NCI-H1105 treated with DMSO at 0.1 percent for 48 hours (cell line): ENCODE measurements at regions not wholly inside any gene's neighbourhood (a gene's known extent, or its start where the extent isn't known, plus 50 kb on each side); places are given as distances from the start of the nearest gene placed in this dataset.

ENCODE experiments used
- DNase-seq: peaks from one replicate; lab custom pipeline; 2025; lab: John Stamatoyannopoulos, UW

DNA sequence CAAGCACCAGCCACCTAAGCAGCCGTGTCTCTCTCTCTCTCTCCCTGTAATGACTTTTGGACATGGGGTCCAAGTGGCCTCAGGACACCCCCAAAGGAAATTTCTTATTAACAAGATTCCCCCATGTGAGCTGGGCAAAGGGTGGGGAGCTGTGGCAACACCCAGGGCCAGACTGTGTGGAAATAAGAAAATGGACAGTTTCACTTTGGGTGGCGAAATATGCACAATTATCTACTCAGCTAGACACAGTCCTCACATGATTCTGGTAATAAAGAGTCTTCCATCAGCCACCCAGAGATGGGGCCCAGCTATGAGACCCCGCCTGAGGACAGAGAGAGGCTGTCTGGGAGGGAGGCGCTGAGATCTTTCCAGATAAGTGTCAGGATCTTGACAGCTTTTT is 96.8 kb upstream of the TPM1 start:
- no peak for DNase-seq

DNA sequence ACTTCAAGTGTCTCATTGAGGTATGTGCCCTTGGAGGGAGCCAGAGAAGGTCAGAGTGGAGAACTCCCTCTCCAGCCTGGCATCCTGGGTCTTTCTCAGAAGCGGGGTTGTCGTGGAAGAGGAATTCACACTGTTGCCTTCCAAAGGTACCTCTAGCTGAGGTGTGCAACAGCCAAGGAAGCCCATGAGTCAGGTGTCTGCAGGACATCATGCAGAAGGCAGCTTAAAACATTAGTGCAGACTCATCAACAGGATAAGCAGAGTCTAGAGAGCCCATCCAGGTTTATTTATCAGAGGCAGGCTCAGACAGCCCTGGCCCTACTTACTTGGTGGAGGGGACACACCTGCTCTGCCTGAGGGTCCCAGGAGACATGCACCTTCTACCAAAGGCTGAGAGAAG is 95.6 kb upstream of the TPM1 start:
- no peak for DNase-seq

DNA sequence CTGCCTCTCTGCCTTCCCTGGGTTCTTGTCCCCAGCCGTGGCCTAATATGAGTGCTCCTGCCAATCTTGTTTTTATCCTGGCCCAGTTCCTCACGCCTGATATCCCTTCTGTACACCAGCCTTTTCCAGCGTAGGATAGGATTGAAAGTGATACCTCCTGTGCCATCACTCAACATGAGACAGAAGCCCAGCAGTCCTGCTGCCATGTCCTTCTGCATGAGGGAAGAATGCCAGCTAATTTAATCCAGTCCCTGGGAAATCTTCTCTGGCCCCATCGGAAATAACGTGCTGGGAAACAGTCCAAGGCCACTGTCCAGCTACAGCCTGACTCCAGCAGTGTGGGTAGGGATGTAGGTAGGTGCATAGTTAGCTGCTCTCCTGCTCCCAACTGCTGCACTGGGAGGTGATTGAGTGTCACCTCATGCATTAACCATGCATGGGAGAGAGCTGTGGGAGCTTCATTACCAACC is 92.0 kb upstream of the TPM1 start:
- DNase-seq: no peak

DNA sequence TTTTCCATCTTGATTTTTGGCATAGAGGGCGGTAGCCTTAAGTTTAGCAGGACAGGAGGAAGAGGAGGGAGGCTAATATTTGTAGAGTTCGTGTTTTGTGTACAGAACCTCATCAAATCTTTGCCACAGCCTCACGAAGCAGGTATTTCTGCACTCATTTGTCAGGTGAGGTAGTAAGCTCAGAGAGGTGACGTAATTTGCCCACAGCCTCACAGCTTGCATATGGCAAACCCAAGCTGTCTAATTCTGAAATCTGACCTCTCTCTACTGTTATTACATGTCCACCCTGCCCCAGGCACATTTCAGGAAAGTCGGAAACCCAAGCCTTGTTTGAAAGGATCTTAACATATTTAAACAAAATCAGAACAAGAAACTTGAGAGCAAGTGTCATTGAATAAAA is 91.1 kb upstream of the TPM1 start:
- no peak for DNase-seq

DNA sequence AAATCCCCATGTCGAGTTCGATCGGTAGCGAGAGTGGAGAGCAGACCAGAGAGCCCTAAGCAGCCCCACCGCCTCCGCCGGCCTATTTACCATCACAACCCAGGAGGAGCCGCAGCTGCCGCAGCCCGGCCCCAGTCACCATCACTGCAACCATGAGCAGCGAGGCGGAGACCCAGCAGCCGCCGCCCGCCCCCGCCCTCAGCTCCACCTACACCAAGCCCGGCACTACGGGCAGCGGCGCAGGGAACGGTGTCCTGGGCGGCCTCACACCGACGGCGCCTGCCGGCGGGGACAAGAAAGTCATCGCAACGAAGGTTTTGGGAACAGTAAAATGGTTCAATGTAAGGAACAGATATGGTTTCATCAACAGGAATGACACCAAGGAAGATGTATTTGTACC is 89.5 kb upstream of the TPM1 start:
- no peak for DNase-seq

DNA sequence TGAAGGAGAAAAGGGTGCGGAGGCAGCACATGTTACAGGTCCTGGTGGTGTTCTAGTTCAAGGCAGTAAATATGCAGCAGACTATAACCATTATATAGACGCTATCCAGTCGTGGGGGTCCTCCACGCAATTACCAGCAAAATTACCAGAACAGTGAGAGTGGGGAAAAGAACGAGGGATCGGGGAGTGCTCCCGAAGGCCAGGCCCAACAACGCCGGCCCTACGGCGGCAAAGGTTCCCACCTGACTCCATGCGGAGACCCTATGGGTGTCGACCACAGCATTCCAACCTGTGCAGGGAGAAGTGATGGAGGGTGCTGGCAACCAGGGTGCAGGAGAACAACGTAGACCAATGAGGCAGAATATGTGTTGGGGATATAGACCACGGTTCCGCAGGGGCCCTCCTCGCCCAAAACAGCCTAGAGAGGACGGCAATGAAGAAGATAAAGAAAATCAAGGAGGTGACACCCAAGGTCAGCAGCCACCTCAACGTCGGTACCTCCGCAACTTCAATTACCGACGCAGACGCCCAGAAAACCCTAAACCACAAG is 89.0 kb upstream of the TPM1 start:
- no peak for DNase-seq

DNA sequence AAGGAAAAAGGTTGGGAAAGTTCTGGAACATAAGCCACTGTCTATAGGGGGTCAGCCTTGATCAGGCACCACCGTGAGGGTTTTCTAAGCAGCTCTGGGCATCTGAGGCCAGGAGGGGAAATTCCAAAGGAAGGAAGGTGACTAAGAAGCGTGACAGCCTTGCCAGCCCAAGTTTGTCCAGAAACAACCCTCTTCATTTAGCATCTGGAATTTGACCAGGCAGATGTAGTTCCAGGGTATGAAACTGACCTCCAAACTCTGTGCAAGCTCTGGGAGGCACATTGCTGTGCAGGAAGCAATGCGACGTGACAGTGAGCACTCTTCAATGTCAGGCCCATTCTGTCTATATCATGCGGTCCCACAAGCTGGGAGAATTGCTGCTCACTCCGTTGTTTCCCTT is 85.4 kb upstream of the TPM1 start:
- no peak for DNase-seq

DNA sequence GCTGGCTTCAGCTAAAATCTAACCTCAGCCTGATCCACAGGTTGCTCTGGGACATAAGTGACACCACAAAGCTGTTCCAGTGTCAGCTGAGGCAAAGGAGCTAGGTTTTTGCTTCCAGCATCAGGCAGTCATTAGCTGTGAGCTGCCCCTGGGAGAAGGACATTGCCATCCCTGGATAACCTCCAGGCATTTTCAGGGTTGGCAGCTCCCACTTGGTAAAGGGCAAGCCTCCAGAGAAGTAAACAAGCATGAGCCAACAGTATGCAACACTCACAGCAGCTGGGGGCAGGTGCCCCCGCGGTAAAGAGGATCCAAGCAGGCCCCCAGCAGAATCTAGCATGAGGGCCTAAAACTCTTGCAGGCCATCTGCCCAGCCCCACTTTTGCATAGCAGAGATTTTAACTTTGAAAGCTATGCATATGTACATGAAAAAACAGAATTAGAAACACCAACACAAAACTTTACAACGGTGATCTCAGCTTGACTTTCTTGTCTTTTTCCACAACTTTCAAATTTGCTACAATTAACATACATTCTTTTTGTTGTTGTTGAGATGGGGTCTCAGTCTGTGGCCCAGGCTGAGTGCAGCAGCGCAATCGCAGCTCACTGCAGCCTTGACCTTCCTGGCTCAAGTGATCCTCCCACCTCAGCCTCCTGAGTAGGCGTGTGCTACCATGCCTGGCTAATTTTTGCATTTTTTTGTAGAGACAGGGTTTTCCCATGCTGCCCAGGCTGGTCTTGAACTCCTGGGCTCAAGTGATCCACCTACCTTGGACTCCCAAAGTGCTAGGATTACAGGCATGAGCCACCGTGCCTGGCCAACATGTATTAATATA is 83.8 kb upstream of the TPM1 start:
- no peak for DNase-seq

DNA sequence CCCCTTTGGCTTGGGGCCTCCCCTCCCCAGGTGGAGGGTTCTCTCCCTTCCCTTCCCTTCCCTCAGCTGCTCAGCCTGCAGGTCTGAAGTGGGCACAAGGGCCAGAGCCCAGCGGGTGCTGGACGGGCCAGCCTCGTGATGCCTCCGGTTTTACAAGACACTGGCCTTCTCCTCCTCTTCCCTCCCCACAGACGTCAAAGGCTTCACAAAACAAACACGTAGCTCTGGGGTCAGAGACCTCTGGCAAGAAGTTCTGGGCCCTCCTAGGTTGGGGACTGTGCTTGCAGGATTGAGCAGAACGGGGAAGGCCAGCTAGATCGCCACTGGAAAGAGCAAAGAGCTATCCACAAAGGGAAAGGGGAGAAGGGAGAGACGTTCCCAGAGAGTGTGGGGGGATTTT is 81.4 kb upstream of the TPM1 start:
- no peak for DNase-seq

DNA sequence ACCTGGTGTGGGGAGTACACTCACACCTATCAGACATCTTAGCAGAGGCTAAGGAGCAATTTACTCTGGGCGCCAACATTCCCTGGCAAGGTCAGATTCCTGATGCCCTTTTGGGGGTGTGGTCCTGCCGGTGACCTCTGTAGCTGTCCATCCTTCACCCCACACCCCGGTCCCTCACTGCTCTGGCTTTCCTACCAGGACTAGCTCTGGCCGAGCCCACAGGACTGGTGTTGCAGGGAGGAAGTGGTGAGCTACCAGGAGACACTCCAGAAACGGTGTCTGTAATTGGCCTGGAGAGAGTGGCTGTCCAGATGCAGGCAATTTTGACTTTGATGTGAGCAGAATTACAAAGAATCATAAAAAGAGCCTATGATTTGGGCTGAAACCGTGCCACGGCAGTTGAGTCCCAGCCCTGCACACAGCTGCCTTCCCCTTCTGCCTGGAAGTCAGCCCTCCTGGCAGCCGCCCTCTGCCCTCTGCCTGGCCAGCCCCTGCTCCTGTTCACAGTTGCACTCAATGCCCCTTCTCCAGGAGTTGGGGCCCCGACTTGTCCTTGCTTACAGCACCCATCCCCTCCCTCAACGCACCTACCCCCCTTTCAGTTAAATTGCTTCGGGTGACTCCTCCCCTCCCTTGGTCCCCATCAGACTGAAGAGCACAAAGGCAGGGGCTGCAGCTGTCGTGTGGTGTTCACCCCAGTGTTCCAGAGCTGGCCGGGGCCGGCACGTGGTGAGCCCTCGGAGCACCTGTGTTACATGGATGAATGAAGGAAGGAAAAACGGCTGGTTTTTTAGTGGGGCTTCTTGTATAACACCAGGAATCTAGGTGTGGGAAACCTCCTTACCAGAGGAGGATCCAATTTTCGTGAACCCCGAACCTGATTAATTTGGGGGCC is 80.2 kb upstream of the TPM1 start:
- no peak for DNase-seq

DNA sequence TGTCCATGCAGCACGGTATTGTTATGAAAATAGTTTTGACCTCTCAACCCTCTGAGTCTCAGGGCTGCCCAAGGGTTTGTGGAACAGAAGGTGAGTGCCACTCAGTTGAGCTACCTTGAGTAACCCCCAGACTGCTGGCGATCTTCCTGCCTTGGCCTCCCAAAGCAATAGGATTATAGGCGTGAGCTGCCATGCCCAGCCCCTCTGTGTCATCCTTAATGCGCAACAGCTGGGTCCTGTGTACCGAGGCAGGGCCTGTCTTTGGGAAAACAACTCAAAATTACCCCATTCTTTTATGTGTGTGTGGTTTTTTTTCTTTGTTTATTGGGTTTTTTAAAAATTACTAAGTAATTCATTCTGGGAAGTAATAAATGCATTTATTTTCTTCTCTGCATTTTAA is 78.3 kb upstream of the TPM1 start:
- DNase-seq: no peak

DNA sequence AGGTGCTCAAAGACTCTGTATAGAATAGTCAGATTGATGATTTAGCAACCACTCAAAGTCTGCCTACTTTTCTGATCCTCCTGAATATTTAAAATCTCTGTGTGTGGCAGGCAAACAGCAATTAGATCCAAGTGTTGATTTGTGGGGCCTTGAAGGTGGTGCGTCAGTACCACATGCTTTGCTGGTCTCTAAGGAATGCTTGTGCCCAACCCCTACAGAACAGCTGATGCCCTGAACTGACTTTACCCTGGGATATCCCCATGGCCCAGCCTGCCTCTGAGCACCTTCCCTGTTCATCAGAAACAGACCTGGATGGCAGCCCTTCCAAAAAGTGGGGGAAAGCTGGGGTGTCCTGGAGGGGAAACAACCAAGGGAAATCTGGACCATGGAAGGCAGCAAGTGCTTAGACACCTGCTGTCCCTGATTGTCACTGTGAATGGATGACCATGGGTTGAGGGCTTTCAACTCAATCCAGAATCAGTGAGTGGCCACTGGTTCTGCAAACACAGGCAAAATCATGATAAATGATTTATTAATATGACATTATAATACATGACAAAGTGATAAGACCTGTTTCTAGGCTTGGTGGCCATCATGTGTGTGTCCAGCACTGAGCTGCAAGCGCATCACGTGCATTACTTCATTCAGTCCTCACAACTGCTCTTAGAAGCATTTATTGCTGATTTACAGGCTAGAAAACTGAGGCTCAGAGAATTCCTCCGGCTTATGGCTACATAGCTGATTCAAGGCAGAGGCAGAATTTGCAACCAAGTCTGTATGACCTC is 76.1 kb upstream of the TPM1 start:
- no peak for DNase-seq

DNA sequence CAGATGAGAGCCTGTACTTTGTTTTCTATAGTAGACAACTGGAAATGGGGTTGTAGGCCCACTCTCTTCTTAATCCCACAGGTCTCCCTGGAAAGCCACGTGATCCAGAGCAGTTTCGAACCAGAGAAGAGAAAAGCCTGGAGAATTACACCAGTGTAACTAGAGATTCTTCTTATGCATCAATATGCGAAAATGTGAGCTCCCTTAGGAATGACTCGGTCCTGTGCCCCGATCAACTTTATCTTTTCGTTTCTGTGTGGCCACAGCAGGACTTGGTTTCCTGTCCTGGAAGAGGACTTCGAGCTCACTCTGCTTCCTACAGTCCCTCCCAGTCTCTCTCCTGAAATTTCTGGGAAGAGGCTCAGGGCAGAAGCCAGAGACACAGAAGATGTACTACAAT is 73.8 kb upstream of the TPM1 start:
- DNase-seq: no peak

DNA sequence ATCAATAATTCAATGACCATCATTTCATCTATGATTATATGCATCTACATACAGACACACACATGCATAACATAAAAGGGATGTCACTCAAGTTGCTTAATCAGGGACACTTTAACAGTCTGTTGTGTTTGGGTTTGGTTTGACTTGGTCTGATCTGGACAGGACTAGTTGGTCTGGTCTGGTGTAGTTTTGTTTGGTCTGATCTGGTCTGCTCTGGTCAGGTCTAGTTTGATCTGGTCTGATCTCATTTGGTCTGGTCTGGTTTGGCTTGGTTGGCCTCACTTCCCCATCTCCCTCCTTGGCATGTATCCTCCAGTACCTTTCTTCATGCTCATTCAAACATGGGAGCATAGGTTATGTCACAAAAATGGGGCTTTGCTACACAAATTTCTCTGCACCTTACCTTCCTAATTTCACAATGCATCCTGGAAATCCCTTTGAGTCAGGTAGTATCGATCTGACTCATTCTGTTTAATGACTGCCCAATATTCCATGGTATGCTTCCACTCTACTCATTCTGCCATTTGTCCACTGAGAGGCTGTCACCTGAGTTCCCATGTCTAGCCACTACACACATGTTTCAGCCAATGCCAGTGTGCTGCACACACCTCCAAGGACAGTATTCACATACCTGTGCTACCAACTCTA is 73.0 kb upstream of the TPM1 start:
- DNase-seq: no peak

DNA sequence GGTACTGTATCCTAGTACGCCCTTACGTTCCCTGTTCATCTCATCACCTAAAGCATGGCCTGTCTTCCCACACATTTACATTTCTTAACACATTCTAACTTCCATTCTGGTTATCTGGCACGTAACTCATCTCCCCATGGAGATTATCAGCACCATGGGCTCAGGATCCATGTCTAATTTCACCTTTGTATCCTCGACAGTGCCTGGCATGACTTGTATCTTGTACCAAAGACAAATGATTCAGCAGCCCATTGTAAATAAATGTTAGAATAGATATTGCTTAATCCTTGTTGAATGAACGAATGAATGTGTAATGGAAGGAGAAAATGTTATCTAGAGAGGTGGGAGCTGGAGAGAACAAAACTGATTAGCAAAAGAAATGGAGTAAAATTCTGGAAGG is 69.7 kb upstream of the TPM1 start:
- no peak for DNase-seq

DNA sequence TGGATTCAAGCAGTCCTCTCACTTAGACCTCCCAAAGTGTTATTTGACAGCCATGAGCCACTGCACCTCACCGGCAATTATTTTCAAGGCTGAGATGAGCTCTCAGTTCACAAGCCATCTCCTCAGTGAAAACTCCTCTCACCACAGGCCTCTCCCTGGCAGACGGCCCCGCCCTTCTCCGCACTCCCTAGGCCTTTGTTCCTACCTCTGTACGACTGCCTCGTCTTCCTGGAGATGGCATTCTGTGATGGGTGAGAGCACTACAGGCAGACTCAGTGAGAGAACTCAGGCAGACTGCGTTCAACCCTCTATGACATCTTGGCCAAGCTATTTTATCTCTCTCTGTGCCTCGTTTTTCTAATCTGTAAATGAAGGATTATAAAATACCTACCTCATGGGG is 67.0 kb upstream of the TPM1 start:
- DNase-seq: no peak

DNA sequence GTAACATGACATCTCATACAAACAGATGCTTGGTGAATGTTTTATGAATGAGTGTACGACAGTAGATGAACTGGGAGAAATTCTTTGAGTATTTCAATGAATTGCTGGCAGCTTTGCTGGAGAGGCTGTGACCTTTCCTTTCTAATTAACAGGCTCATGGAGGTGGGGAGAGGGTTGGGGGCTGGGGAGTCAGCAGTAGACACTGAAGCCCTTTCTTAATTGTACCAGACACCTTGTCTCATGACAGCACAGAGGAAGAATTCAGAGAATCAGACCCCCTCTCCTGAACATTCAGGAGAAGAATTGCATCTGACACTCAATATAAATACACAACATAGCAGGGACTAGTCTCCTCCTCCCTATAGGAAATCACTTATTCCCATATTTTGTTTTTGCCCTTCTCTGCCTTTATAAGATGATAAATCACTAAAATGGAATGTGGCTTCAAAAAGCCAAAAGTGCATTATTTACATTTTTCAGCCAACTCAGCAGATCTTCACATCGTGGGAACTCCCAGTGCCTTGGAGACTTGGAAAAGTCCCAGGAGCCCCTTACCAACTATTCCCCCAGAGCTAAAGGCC is 66.2 kb upstream of the TPM1 start:
- no peak for DNase-seq

DNA sequence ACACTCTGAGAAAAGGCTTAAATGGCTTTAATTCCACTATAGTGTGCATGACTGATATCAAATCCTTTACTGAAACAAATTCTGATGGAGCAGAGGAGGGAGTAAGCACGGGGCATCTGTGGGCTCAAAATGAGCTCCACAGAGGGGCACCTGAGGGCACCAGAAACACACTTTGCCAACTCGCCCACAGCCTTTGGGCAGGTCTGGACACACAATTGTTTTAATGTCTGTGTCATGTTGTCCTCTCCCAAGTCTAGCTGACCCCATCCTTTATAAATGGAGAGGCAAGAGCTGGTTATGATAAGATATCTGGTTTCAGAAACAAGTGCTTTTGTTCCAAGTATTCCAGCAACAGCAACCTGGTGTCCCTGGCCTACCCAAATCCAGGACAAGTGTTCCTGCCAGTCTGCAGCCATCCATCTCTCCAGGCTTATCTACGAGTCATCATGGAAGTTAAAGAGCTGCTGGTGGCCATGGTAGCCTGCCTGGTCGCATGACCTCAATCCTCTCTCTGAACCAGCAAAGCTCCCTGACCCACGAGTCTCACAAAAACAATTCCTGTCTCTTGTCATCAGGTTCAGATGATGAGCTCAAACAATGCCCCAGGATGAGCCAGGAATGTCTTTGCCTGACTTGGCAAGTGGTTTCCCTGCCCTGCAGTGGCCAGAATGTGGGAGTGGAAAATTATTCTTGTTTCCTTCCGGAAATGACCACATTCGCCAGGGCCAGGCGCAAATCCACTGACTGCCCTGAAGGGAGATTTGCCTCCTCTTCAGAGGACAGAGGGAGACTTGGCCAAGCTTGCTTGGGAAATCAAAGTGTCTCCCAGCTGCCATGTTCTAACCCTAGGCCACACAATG is 64.4 kb upstream of the TPM1 start:
- no peak for DNase-seq

DNA sequence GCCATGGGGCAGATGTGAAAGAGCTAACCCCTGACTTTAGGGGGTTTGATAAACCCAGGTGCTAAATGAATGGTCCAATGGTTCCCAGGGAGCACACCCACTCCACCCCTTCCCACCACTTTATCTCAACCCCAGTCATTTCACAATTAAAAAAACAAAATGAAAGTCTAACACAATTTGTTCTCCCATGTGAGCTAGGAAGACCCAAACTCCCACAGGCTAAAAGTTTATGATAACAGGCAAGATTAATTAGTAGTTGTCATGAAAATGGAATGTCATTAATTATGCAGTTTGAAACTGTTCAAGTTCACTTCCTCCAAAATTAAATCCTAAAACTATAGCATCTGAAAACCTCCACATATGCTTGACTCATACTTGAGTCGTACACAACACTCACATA is 63.3 kb upstream of the TPM1 start:
- DNase-seq: no peak

DNA sequence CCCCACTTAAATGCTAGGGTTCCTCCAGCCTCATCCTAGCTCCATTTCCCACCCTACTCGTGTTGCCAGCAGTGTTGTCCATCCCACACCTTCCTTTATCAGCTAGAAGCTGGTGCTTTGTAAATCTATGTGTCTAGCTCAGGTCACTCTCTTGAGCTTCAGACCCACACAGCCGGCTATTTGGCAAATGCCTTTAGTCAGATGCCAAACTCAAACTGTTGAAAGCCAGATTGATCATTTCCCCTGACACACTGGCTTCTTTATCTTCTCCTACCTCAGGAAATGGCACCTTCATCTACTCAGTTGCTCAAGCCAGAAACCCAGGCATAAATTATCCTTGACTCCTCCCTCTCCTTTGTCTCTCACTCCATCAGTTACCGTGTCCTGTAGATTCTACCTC is 61.5 kb upstream of the TPM1 start:
- DNase-seq: no peak
